HepG2 (cell line): ENCODE measurements at regions not wholly inside any gene's neighbourhood (a gene's known extent, or its start where the extent isn't known, plus 50 kb on each side); places are given as distances from the start of the nearest gene placed in this dataset.

Source experiments
- ARHGAP35 ChIP-seq: sonication (generic); formaldehyde crosslinking; IDR thresholded peaks from 2 replicates; pipeline ENCODE4 v1.9.0; 2022; ENCODE audit warnings: mild to moderate bottlenecking, inconsistent platforms, moderate library complexity, missing genetic modification reagents, borderline replicate concordance
- CTCF ChIP-seq: sonication (generic); formaldehyde crosslinking; IDR thresholded peaks from 2 replicates; pipeline ENCODE4 v1.5.0; 2020; ENCODE audit warnings: mild to moderate bottlenecking, missing genetic modification reagents, moderate library complexity
- EZH2 ChIP-seq: conservative IDR thresholded peaks from 2 replicates; pipeline ENCODE4 v1.6.1; 2012; ENCODE audit warnings: mild to moderate bottlenecking, low read depth, low read length, moderate library complexity
- FOXJ3 ChIP-seq: sonication (generic); formaldehyde crosslinking; IDR thresholded peaks from 2 replicates; pipeline ENCODE4 v1.4.0; 2020; ENCODE audit warnings: missing genetic modification reagents, mild to moderate bottlenecking, borderline replicate concordance
- FOXP1 ChIP-seq, 2 experiments: fragments of 450-650 bp in 1 of 2; IDR thresholded peaks; 2 replicates each; pipeline ENCODE4 v1.6.1; 2017 to 2018; ENCODE audit warnings: antibody characterized with exemption in 1 of 2
- KDM3A ChIP-seq: IDR thresholded peaks from 2 replicates; pipeline ENCODE4 v1.6.1; 2018; ENCODE audit warnings: low read depth, missing compliant biosample characterization
- MEIS1 ChIP-seq: sonication (generic); formaldehyde crosslinking; IDR thresholded peaks from 2 replicates; pipeline ENCODE4 v1.9.0; 2021; ENCODE audit warnings: mild to moderate bottlenecking, missing genetic modification reagents, moderate library complexity, borderline replicate concordance
- NR1H2 ChIP-seq: sonication (generic); formaldehyde crosslinking; IDR thresholded peaks from 2 replicates; pipeline ENCODE4 v1.8.1; 2022; ENCODE audit warnings: low read depth, missing genetic modification reagents, borderline replicate concordance
- RELA ChIP-seq: sonication (generic); formaldehyde crosslinking; IDR thresholded peaks from 2 replicates; pipeline ENCODE4 v1.4.0; 2020; ENCODE audit warnings: missing genetic modification reagents
- SRSF9 ChIP-seq: fragments of 200-400 bp; formaldehyde crosslinking; IDR thresholded peaks from 2 replicates; pipeline ENCODE4 v1.6.1; 2018; ENCODE audit warnings: borderline replicate concordance, mild to moderate bottlenecking, low read depth, low read length; ENCODE audit not compliant: insufficient read depth, poor library complexity, severe bottlenecking
- YY1 ChIP-seq: IDR thresholded peaks from 2 replicates; pipeline ENCODE4 v1.6.1; 2011; ENCODE audit warnings: low read length, low read depth, moderate library complexity, mild to moderate bottlenecking; ENCODE audit not compliant: insufficient read depth, insufficient replicate concordance
- ZBTB21 ChIP-seq: sonication (generic); formaldehyde crosslinking; IDR thresholded peaks from 2 replicates; pipeline ENCODE4 v1.4.0; 2020; ENCODE audit warnings: missing genetic modification reagents
- ZNF512B ChIP-seq: sonication (generic); formaldehyde crosslinking; IDR thresholded peaks from 2 replicates; pipeline ENCODE4 v1.5.1; 2020; ENCODE audit warnings: missing genetic modification reagents, mild to moderate bottlenecking, borderline replicate concordance

- TF ChIP-seq CTCF (CRISPR knock-in tag) (no peak), MEIS1 (no peak), KDM3A (CRISPR knock-in tag) (no peak), FOXP1 (IDR thresholded peaks at IDR 0.05) (no peak), FOXP1 (CRISPR knock-in tag; IDR thresholded peaks at IDR 0.05) (no peak), SRSF9 (no peak), ARHGAP35 (no peak), ZNF512B (no peak), FOXJ3 (CRISPR knock-in tag) (no peak), RELA (no peak), YY1 (no peak), ZBTB21 (CRISPR knock-in tag) (no peak), EZH2 (no peak), NR1H2 (no peak)
Observed at GRCh38 chr5:67610186-67610912, 413.8 kb upstream of the CD180 start.
